ENCODE measurements at regions not wholly inside any gene's neighbourhood (a gene's known extent, or its start where the extent isn't known, plus 50 kb on each side); places are given as distances from the start of the nearest gene placed in this dataset.

DNA sequence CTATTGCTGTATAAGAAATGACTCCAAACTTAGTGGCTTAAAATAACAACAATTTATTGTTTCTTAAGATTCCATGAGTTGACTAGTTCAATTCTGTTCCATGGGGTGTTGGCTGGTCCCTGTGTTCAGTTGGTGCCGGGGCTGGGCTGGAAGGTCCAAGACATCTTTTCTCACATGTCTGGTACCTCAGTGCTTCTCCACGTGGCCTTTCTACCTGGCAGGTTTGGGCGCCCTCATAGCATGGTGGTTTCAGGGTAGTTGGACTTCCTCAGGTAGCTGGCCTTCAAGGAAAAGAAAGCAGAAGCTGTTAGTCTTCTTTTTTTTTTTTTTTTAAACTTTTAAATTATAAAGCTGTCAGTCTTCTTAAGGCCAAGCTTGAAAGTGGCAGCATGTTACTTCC, 104.6 kb upstream of the LIMCH1 start:
- TF ChIP-seq POLR2AphosphoS5 (IDR thresholded peaks at IDR 0.05; ENCODE audit: insufficient read depth, low read depth, low read length): no peak
- TF ChIP-seq, protein P1, sequence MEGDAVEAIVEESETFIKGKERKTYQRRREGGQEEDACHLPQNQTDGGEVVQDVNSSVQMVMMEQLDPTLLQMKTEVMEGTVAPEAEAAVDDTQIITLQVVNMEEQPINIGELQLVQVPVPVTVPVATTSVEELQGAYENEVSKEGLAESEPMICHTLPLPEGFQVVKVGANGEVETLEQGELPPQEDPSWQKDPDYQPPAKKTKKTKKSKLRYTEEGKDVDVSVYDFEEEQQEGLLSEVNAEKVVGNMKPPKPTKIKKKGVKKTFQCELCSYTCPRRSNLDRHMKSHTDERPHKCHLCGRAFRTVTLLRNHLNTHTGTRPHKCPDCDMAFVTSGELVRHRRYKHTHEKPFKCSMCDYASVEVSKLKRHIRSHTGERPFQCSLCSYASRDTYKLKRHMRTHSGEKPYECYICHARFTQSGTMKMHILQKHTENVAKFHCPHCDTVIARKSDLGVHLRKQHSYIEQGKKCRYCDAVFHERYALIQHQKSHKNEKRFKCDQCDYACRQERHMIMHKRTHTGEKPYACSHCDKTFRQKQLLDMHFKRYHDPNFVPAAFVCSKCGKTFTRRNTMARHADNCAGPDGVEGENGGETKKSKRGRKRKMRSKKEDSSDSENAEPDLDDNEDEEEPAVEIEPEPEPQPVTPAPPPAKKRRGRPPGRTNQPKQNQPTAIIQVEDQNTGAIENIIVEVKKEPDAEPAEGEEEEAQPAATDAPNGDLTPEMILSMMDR (IDR thresholded peaks at IDR 0.05; ENCODE audit: extremely low read depth in 1 of 2, insufficient read depth in 1 of 2, low read depth in 1 of 2, low read length in 2 of 2): no peak
- TF ChIP-seq POLR2A (IDR thresholded peaks at IDR 0.05; ENCODE audit: low read depth, low read length): no peak
- TF ChIP-seq EZH2 (IDR thresholded peaks at IDR 0.05; ENCODE audit: borderline replicate concordance, low read depth, low read length, severe bottlenecking): no peak

Data from endothelial cell of umbilical vein (primary cell).